ENCODE measurements at regions not wholly inside any gene's neighbourhood (a gene's known extent, or its start where the extent isn't known, plus 50 kb on each side); places are given as distances from the start of the nearest gene placed in this dataset.
"Not testable (repeated sequence)": the region's sequence is repeated elsewhere in the genome, so short reads cannot be mapped to it uniquely, and the experiment has no call there.

- in situ Hi-C loops (cut with HindIII; ENCODE audit: low sequenced_read_pairs) = no loop called here
- TF ChIP-seq, protein P1, sequence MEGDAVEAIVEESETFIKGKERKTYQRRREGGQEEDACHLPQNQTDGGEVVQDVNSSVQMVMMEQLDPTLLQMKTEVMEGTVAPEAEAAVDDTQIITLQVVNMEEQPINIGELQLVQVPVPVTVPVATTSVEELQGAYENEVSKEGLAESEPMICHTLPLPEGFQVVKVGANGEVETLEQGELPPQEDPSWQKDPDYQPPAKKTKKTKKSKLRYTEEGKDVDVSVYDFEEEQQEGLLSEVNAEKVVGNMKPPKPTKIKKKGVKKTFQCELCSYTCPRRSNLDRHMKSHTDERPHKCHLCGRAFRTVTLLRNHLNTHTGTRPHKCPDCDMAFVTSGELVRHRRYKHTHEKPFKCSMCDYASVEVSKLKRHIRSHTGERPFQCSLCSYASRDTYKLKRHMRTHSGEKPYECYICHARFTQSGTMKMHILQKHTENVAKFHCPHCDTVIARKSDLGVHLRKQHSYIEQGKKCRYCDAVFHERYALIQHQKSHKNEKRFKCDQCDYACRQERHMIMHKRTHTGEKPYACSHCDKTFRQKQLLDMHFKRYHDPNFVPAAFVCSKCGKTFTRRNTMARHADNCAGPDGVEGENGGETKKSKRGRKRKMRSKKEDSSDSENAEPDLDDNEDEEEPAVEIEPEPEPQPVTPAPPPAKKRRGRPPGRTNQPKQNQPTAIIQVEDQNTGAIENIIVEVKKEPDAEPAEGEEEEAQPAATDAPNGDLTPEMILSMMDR (IDR thresholded peaks at IDR 0.05; ENCODE audit: low read depth, low read length, missing control alignments) = no peak
- no peak overlapping the region for H3K4me3 ChIP-seq (ENCODE audit: low read depth, low read length)
- DNase-seq (ENCODE audit: low read depth) = no peak
These were observed 721.7 kb downstream of the MATN1 start for GRCh38 chr1:30001732-30002039.

GRCh38 chr1:30001011-30001731, 722.2 kb downstream of the MATN1 start:
- no peak for DNase-seq (ENCODE audit: low read depth)
- in situ Hi-C loops (cut with HindIII; ENCODE audit: low sequenced_read_pairs) = no loop called here

DNA sequence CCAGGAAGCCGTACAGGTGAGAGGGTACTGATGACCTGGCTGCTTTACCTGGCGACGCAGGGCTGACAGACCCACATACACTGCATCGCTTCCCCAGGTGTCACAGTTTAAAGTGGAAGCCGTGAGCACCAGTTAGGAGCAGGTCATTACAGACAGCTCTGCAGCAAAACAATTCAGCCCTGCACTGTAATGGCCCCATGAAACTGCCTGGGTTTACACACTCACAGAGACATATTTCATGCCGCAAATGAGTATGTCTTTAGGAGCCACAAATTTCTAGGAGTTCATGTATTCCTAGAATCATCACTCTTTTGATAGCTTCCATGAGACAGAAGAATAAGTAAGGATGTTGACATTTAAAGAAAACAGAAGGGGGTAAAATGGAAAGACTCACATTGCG, 723.1 kb downstream of the MATN1 start:
- TF ChIP-seq, protein P1 (IDR thresholded peaks at IDR 0.05; ENCODE audit: low read depth, low read length, missing control alignments) = no peak
- in situ Hi-C loops (cut with HindIII; ENCODE audit: low sequenced_read_pairs) = no loop called here
- no peak for DNase-seq (ENCODE audit: low read depth)
- no peak overlapping the region for H3K4me3 ChIP-seq (ENCODE audit: low read depth, low read length)

More at GRCh38 chr1:30001011-30001731, 722.2 kb downstream of the MATN1 start:
- no peak overlapping the region for H3K4me3 ChIP-seq (ENCODE audit: low read depth, low read length)
- TF ChIP-seq, protein P1 (IDR thresholded peaks at IDR 0.05; ENCODE audit: low read depth, low read length, missing control alignments) = no peak

GRCh38 chr1:29999595-29999994, 723.8 kb downstream of the MATN1 start:
- no peak for DNase-seq (ENCODE audit: low read depth)
- no peak overlapping the region for H3K4me3 ChIP-seq (ENCODE audit: low read depth, low read length)
- in situ Hi-C loops (cut with HindIII; ENCODE audit: low sequenced_read_pairs) = no loop called here
- TF ChIP-seq, protein P1 (IDR thresholded peaks at IDR 0.05; ENCODE audit: low read depth, low read length, missing control alignments) = no peak

DNA sequence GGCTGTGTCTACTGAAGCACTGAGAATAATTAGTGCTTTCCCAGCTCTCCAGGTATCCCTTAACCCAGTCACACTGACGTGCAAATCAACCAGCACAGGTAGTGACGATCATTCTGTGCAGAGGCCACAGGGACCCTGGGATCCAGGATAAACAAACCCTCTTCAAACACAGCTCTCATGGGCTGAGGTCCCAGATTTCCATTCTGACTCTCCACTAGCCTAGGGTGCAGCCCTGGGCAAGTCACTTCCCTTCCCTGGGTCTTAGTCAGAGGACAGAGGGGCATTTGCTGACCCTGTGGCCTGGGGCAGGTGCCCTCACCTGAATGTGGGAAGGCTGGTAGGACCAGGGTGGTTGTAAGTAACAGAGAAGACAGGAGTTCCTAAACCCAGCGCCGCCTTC, 724.7 kb downstream of the MATN1 start:
- TF ChIP-seq, protein P1 (IDR thresholded peaks at IDR 0.05; ENCODE audit: low read depth, low read length, missing control alignments) = no peak
- H3K4me3 ChIP-seq (ENCODE audit: low read depth, low read length) = no peak overlapping the region
- DNase-seq (ENCODE audit: low read depth) = no peak
- in situ Hi-C loops (cut with HindIII; ENCODE audit: low sequenced_read_pairs) = no loop called here

DNA sequence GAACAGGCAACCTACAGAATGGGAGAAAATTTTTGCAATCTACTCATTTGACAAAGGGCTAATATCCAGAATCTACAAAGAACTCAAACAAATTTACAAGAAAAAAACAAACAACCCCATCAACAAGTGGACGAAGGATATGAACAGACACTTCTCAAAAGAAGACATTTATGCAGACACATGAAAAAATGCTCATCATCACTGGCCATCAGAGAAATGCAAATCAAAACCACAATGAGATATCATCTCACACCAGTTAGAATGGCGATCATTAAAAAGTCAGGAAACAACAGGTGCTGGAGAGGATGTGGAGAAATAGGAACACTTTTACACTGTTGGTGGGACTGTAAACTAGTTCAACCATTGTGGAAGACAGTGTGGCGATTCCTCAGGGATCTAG, 725.6 kb downstream of the MATN1 start:
- in situ Hi-C loops (cut with HindIII; ENCODE audit: low sequenced_read_pairs); H3K4me3 ChIP-seq (ENCODE audit: low read depth, low read length); DNase-seq (ENCODE audit: low read depth): not testable (repeated sequence)

DNA sequence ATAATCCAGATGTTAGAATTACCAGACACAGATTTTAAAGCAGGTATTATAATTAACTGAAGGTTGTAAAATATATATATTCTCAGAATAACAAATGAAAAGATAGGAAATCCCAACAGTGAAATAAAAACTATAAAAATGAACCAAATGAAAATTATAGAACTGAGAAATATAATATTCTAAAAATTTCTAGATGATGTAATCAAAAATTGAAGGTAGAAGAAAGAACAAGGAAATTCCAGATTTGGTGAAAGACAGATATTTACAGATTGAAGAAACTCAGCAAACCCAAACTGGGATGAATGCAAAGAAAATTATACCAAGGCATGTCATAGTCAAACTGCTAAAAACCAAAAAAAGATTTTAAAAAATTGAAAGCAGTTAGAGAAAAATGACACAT, 729.4 kb downstream of the MATN1 start:
- TF ChIP-seq, protein P1 (IDR thresholded peaks at IDR 0.05; ENCODE audit: low read depth, low read length, missing control alignments) = no peak
- in situ Hi-C loops (cut with HindIII; ENCODE audit: low sequenced_read_pairs) = no loop called here
- no peak overlapping the region for H3K4me3 ChIP-seq (ENCODE audit: low read depth, low read length)
- DNase-seq (ENCODE audit: low read depth) = no peak
